Astrocyte of the spinal cord (primary cell): ENCODE measurements at regions not wholly inside any gene's neighbourhood (a gene's known extent, or its start where the extent isn't known, plus 50 kb on each side); places are given as distances from the start of the nearest gene placed in this dataset.
"Not testable (repeated sequence)": the region's sequence is repeated elsewhere in the genome, so short reads cannot be mapped to it uniquely, and the experiment has no call there.

Source experiments
- DNase-seq: peaks from one replicate; pipeline ENCODE4 v3.0.0; 2011; ENCODE audit warnings: low read depth, low spot score
- H3K4me3 ChIP-seq: 2 replicates; pipeline ENCODE4 v1.5.1; 2011; ENCODE audit warnings: low read depth, mild to moderate bottlenecking, low read length, moderate library complexity
- in situ Hi-C: cut with HindIII; loops from 2 replicates; pipeline ENCODE4 v1.10.0; 2017; ENCODE audit warnings: low sequenced_read_pairs
- TF ChIP-seq, protein P1 (sequence below): IDR thresholded peaks from 2 replicates; pipeline ENCODE4 v1.5.1; 2012; ENCODE audit warnings: low read depth, mild to moderate bottlenecking, low read length, inconsistent platforms

DNA sequence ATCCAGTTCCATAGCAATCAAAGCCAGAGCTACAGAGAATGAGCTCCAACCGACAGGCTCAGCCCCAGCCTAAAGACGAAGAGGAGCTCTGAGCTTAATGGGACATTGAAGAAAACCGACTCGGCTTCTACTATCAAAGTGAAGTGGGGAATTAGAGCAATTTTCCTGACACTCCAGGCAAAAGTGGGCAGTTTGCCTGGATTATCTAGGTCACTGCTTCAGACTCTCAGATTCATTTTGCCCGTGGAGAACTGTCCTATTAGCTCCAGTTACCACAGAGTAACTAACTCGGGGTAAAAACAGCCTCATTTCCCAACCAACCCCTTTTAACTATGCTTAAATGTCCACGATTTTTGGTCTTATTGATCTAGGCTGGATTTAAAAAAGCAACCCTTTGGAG, 592.1 kb upstream of the NRSN1 start:
- TF ChIP-seq, protein P1, sequence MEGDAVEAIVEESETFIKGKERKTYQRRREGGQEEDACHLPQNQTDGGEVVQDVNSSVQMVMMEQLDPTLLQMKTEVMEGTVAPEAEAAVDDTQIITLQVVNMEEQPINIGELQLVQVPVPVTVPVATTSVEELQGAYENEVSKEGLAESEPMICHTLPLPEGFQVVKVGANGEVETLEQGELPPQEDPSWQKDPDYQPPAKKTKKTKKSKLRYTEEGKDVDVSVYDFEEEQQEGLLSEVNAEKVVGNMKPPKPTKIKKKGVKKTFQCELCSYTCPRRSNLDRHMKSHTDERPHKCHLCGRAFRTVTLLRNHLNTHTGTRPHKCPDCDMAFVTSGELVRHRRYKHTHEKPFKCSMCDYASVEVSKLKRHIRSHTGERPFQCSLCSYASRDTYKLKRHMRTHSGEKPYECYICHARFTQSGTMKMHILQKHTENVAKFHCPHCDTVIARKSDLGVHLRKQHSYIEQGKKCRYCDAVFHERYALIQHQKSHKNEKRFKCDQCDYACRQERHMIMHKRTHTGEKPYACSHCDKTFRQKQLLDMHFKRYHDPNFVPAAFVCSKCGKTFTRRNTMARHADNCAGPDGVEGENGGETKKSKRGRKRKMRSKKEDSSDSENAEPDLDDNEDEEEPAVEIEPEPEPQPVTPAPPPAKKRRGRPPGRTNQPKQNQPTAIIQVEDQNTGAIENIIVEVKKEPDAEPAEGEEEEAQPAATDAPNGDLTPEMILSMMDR = no peak
- no peak overlapping the region for H3K4me3 ChIP-seq
- in situ Hi-C loops = no loop called here
- DNase-seq = no peak

DNA sequence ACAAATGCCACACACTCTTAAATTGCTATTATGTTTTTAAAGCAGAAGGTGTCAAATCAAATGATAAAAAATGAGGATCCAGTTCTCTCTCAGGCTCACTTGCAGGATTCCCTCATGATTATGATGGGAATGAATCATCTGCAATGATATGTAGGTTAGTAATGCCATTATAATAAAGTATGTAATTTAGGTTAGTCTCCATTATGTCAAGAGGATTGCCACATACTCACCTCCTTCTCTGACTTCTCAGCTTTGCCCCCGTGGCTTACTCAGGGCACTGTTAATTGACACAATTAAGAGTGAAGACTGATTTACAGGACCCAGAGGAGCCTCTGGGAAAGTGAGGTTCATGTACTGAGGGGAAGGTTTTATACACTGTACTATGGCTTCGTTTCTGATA, 591.7 kb upstream of the NRSN1 start:
- no peak overlapping the region for H3K4me3 ChIP-seq
- in situ Hi-C loops = no loop called here
- DNase-seq = no peak
- TF ChIP-seq, protein P1 = no peak

DNA sequence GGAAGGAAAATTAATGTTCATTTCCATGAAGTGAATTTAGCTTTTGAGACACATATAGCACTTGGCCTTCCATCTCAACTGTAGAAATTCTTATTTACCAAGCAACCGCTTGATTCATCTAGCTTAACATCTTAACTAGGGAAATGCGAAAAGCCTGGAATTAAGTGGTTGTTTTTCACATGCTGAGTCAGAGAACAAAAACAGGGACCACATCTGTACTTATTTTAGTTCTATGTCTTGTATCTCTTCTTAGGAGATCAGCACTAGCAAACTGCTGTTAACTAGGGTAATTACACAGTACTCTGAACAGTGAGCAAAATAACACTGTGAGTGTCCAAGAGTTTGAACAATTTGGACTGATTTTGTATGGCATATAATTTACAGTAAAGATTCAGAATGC, 590.9 kb upstream of the NRSN1 start:
- DNase-seq = no peak
- no peak overlapping the region for H3K4me3 ChIP-seq
- TF ChIP-seq, protein P1 = no peak
- in situ Hi-C loops = no loop called here

DNA sequence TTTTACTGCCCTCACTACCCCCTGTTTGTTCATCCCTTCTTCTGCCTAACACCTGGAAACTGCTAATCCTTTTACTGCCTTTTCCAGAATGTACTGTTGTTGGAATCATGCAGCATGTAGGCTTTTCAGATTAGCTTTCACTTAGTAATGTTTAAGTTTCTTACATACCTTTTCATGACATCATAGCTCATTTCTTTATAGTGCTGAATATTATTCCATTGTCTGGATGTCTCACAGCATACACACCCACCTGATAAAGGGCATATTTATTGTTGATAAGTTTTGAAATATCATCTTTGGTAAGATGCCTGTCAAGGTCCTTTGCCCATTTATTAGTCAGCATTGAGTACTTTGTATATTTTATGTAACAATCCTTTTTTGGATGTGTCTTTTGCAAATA, 588.2 kb upstream of the NRSN1 start:
- DNase-seq = no peak
- TF ChIP-seq, protein P1 = no peak
- H3K4me3 ChIP-seq = no peak overlapping the region
- in situ Hi-C loops = no loop called here

DNA sequence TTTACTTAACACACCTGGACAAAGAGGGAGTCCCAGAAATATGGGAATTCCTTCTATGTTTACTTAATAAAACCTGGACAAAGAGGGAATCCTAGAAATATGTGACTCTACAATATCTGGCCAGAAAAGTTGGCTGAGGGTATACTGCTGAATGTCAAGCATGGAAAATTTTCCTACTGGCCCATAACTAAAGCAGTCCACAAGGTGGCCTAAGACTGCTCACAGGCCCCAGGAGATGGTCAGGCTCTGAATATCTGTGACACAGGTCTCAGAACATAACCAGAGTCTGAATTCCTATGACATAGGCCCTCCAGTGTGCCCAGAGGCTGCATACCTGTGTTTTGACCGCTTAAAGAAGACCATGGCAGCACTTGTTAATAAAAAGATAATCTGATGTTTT, 578.2 kb upstream of the NRSN1 start:
- DNase-seq = no peak
- no peak overlapping the region for H3K4me3 ChIP-seq
- in situ Hi-C loops = no loop called here
- TF ChIP-seq, protein P1 = no peak

DNA sequence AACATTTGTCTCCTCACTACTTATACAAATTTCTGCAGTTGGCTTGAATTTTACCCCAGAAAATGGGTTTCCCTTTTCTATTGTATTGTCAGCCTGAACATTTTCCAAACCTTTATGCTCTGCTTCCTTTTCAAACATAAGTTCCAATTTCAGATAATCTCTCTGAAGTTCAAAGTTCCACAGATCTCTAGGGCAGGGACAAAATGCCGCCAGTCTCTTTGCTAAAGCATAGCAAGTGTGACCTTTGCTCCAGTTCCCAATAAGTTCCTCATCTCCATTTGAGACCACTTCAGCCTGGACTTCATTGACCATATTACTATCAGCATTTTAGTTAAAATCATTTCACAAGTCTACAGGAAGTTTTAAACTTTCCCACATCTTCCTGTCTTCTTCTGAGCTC, 571.1 kb upstream of the NRSN1 start:
- H3K4me3 ChIP-seq, in situ Hi-C loops, DNase-seq: not testable (repeated sequence)

DNA sequence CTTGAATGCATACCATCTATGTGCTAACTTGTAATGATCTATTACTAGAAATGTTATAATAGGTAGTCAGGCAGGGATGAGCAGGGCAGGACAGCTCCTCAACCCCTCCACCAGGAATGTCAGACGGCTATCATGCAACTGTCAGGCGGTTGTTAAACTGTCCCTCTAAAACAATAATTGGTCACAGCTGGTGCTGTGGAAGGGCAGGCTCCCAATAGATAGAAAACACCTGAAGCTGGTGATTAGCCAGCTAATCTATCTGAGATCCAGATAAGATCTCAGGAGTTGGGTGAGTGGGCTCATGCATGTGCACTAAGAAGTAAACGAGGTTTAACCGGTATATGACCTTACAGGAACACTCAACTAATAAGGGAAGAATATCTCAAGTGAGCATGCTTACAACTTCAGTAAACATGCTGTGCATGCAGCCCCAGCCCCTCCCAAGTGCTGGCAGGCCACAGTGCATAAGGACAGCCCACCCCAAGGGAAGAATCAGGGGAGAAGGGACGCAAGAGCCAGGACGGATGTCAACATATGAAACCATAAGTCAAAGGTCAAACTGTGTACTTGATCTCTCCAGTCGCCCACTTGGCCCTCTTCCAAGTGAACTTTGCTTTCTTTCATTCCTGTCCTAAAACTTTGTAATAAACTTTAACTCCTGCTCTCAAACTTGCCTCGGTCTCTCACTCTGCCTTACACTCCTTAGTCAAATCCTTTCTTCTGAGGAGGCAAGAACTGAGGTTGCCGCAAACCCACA, 566.2 kb upstream of the NRSN1 start:
- no peak for DNase-seq
- TF ChIP-seq, protein P1 = no peak
- H3K4me3 ChIP-seq = no peak overlapping the region
- in situ Hi-C loops = no loop called here
